Esophagus muscularis mucosa (tissue), 4 donors: ENCODE measurements at regions not wholly inside any gene's neighbourhood (a gene's known extent, or its start where the extent isn't known, plus 50 kb on each side); places are given as distances from the start of the nearest gene placed in this dataset.

ENCODE experiments used
- DNase-seq: peaks from one replicate; pipeline ENCODE4 v3.0.0-alpha.2; 2017; ENCODE audit errors: extremely low spot score
- H3K27ac ChIP-seq, 4 donors: fragments of 200-600 bp; sonication (generic); replicated peaks in 1 of 4; 1 replicate in 3 of 4; 2 replicates in 1 of 4; pipeline ENCODE4 v1.5.1; 2016 to 2019; ENCODE audit warnings: mild to moderate bottlenecking in 1 of 4
- H3K27me3 ChIP-seq, 4 donors: fragments of 200-600 bp; sonication (generic); one replicate each; pipeline versions ENCODE4 v1.5.1 to v1.6.0; 2016 to 2019
- H3K36me3 ChIP-seq, 4 donors: fragments of 200-600 bp; sonication (generic); one replicate each; pipeline ENCODE4 v1.5.1; 2016 to 2019
- H3K4me1 ChIP-seq, 4 donors: fragments of 200-600 bp; sonication (generic); one replicate each; pipeline ENCODE4 v1.5.1; 2016 to 2019
- H3K4me3 ChIP-seq, 4 donors: fragments of 200-600 bp; sonication (generic); 1 replicate in 2 of 4; 2 replicates in 2 of 4; pipeline ENCODE4 v1.5.1; 2016 to 2019; ENCODE audit warnings: mild to moderate bottlenecking in 4 of 4, moderate library complexity in 1 of 4
- H3K9me3 ChIP-seq, 4 donors: fragments of 200-600 bp; sonication (generic); 1 replicate in 3 of 4; 2 replicates in 1 of 4; pipeline ENCODE4 v1.5.1; 2016 to 2019
- EP300 ChIP-seq: sonication (generic); formaldehyde crosslinking; IDR thresholded peaks from one replicate; pipeline ENCODE4 v1.6.1; 2017; ENCODE audit warnings: antibody characterized with exemption
- POLR2A ChIP-seq: fragments of 450-650 bp; IDR thresholded peaks from one replicate; pipeline ENCODE4 v1.6.1; 2017; ENCODE audit warnings: antibody characterized with exemption, moderate library complexity, mild to moderate bottlenecking, low read depth
- POLR2AphosphoS5 ChIP-seq, 2 donors: sonication (generic); formaldehyde crosslinking; IDR thresholded peaks; one replicate each; pipeline ENCODE4 v1.6.1; 2017; ENCODE audit warnings: antibody characterized with exemption in 2 of 2
- WGBS: methylation state at CpG from one replicate; pipeline ENCODE4 v1.1.5; 2018; 5-methylcytosine and 5-hydroxymethylcytosine counted together
- intact Hi-C: fragments of 100-400 bp; cut with DNase I; formaldehyde crosslinking; loops from one replicate; pipeline ENCODE4 v1.15.1; 2023
- TF ChIP-seq, protein P1 (sequence below), 3 experiments: fragments of 200-600 bp in 2 of 3; fragments of 450-650 bp in 1 of 3; sonication (generic) in 2 of 3; IDR thresholded peaks; one replicate each; pipeline ENCODE4 v1.5.1; 2017 to 2019; ENCODE audit warnings: antibody characterized with exemption in 3 of 3, mild to moderate bottlenecking in 2 of 3, moderate library complexity in 1 of 3

DNA sequence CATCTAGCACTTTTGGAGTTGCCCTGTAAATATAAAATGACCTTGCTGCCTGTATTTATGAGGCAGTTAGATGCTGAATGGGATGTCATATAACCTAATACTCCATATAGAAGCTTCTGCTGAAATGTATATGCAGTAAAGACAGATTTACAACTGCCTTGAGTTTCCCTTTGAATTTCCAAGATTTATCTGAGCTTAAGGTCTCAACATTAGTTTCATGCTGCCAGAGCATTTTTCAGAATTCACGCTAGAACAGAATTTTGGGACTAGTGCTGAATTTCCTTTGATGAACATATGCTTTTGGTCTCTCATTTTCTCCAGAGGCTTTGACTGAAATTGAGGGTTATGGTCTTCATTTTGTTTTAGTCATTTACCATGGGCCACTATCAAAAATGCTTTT is 254.7 kb upstream of the FANCL start:
- TF ChIP-seq POLR2AphosphoS5 (IDR thresholded peaks at IDR 0.05) (no peak), EP300 (no peak), POLR2A (no peak)
- TF ChIP-seq, protein P1, sequence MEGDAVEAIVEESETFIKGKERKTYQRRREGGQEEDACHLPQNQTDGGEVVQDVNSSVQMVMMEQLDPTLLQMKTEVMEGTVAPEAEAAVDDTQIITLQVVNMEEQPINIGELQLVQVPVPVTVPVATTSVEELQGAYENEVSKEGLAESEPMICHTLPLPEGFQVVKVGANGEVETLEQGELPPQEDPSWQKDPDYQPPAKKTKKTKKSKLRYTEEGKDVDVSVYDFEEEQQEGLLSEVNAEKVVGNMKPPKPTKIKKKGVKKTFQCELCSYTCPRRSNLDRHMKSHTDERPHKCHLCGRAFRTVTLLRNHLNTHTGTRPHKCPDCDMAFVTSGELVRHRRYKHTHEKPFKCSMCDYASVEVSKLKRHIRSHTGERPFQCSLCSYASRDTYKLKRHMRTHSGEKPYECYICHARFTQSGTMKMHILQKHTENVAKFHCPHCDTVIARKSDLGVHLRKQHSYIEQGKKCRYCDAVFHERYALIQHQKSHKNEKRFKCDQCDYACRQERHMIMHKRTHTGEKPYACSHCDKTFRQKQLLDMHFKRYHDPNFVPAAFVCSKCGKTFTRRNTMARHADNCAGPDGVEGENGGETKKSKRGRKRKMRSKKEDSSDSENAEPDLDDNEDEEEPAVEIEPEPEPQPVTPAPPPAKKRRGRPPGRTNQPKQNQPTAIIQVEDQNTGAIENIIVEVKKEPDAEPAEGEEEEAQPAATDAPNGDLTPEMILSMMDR (IDR thresholded peaks at IDR 0.05) = no peak
- no peak for DNase-seq
- no peak overlapping the region for H3K4me3 ChIP-seq
- no peaks in the 10 kb centered on the region for H3K36me3 ChIP-seq
- H3K27me3 ChIP-seq = no peaks in the 10 kb centered on the region
- intact Hi-C loops = no loop called here
- no peak overlapping the region for H3K27ac ChIP-seq
- no peaks in the 10 kb centered on the region for H3K9me3 ChIP-seq
- H3K4me1 ChIP-seq = no peaks in the 10 kb centered on the region
- WGBS = 96% methylated on average over 1 of the region's 1 CpG

DNA sequence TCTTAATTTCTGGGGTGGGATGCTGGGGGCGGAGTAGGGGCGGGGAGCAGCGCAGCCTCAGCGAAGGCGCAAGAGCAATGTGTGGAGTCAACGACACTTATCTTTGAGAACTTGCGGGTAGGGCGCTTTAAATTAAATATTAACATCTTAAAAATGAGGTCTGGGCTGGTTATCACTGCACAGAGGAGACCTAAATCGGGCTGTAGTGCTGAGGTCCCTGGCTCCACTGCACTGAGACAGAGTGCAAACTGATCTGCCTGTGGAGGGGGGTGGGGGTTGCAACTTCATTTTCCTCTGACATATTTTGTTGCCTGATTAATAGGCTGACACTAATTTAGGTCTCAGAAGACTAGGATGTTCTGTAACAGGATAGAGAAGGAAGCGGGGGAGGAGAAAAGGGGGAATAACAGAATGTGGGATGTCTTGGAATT is 253.0 kb upstream of the FANCL start:
- Histone ChIP-seq H3K27ac (no peak overlapping the region), H3K4me1 (no peaks in the 10 kb centered on the region), H3K27me3 (no peaks in the 10 kb centered on the region), H3K4me3 (no peak overlapping the region), H3K9me3 (no peaks in the 10 kb centered on the region), H3K36me3 (no peaks in the 10 kb centered on the region)
- intact Hi-C loops = no loop called here
- no peak for DNase-seq
- TF ChIP-seq, protein P1 (IDR thresholded peaks at IDR 0.05) = no peak
- TF ChIP-seq POLR2A = no peak
- no peak for TF ChIP-seq EP300
- TF ChIP-seq POLR2AphosphoS5 (IDR thresholded peaks at IDR 0.05) = no peak
- 95% methylated on average over 10 of the region's 10 CpGs for WGBS

DNA sequence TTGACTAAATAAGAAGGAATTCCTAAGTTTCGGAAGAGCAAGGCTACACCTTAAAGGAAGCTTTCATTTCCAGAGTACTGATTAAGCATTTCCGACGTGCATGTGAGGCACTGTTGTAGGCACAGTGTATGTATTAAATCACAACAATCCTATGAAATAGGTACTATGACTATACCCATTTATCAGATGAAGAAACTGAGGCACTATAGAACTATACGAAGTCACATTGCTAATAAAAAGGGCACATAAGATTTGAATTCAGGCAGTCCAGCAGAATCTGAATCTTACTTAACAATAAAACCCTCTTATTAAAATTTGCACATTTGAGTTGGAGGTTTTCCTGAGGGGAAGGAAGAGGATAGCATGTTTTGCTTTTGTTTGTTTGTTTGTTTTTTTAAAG is 243.5 kb upstream of the FANCL start:
- WGBS = 89% methylated on average over 4 of the region's 4 CpGs
- TF ChIP-seq EP300 (no peak), POLR2A (no peak)
- H3K4me1 ChIP-seq = no peaks in the 10 kb centered on the region
- no peak overlapping the region for H3K4me3 ChIP-seq
- DNase-seq = no peak
- H3K27ac ChIP-seq = no peak overlapping the region
- no peaks in the 10 kb centered on the region for H3K9me3 ChIP-seq
- H3K27me3 ChIP-seq = no peaks in the 10 kb centered on the region
- no peaks in the 10 kb centered on the region for H3K36me3 ChIP-seq
- intact Hi-C loops = no loop called here

DNA sequence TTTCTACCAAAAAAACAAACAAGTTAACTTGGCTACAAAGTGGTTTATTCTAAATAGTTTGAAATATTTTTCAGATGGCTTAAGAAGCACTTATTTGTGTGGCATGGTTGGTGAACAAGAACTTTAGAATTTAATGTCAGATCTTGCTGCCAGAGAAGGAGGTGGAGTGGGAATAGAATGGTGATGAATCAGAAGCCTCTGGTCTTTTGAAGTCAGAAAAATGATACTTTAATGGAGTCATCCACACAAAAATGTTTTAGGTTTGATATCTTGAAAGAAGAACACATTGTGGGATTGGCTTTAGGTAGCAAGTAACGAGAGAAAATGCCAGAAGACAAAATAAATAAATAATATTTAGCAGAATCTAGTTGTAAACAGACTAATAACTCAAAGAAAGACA is 243.1 kb upstream of the FANCL start:
- Histone ChIP-seq H3K9me3 (no peaks in the 10 kb centered on the region), H3K4me1 (no peaks in the 10 kb centered on the region), H3K27me3 (no peaks in the 10 kb centered on the region), H3K36me3 (no peaks in the 10 kb centered on the region), H3K4me3 (no peak overlapping the region), H3K27ac (no peak overlapping the region)
- WGBS = 60% methylated on average over 1 of the region's 1 CpG
- intact Hi-C loops = no loop called here
- no peak for DNase-seq
- TF ChIP-seq POLR2A (no peak), POLR2AphosphoS5 (IDR thresholded peaks at IDR 0.05) (no peak), EP300 (no peak)
- TF ChIP-seq, protein P1 (IDR thresholded peaks at IDR 0.05) = no peak

DNA sequence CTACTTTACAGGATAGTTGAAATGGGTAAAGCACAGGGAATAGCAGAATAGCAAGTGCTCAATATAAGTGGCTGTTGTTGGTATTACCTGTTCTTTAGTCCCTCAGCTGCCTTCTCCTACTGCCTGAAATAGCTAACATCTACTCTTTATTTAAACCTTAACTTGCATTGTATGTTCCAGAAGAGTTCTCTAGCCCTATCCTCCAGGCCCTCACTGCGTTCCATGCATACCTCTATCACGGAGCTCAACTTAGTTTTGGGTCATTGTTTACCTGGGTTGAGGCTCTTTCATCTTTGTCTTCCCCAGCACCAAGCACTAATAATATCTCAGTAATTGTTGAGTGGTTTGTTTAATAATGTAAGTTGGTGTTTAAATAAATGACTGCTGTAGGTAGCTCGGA is 242.2 kb upstream of the FANCL start:
- intact Hi-C loops = no loop called here

More for the DNA sequence above, 242.2 kb upstream of the FANCL start:
- H3K4me1 ChIP-seq = no peaks in the 10 kb centered on the region
- no peaks in the 10 kb centered on the region for H3K36me3 ChIP-seq
- H3K9me3 ChIP-seq = no peaks in the 10 kb centered on the region
- no peaks in the 10 kb centered on the region for H3K27me3 ChIP-seq
- no peak for TF ChIP-seq POLR2A
- TF ChIP-seq EP300 = no peak
- TF ChIP-seq, protein P1 (IDR thresholded peaks at IDR 0.05) = no peak
- TF ChIP-seq POLR2AphosphoS5 (IDR thresholded peaks at IDR 0.05) = no peak
- no peak for DNase-seq
- no peak overlapping the region for H3K4me3 ChIP-seq
- 74% methylated on average over 3 of the region's 3 CpGs for WGBS
- no peak overlapping the region for H3K27ac ChIP-seq
